Sigmoid colon (tissue), 6 donors: ENCODE measurements at regions not wholly inside any gene's neighbourhood (a gene's known extent, or its start where the extent isn't known, plus 50 kb on each side); places are given as distances from the start of the nearest gene placed in this dataset.

ENCODE experiments used
- DNase-seq: peaks from one replicate; pipeline ENCODE4 v3.0.0-alpha.2; 2019
- H3K27ac ChIP-seq, 4 donors: fragments of 200-600 bp; sonication (generic); one replicate each; pipeline ENCODE4 v1.5.1; 2016 to 2019; ENCODE audit warnings: mild to moderate bottlenecking in 1 of 4
- H3K27me3 ChIP-seq, 3 donors: fragments of 200-600 bp; sonication (generic); one replicate each; pipeline ENCODE4 v1.5.1; 2019; ENCODE audit warnings: mild to moderate bottlenecking in 1 of 3
- H3K36me3 ChIP-seq, 4 donors: fragments of 200-600 bp; sonication (generic); one replicate each; pipeline ENCODE4 v1.5.1; 2016 to 2019
- H3K4me1 ChIP-seq, 4 donors: fragments of 200-600 bp; sonication (generic); one replicate each; pipeline ENCODE4 v1.5.1; 2017 to 2019
- H3K4me3 ChIP-seq, 4 donors: fragments of 200-600 bp; sonication (generic); one replicate each; pipeline ENCODE4 v1.5.1; 2017 to 2019; ENCODE audit warnings: mild to moderate bottlenecking in 2 of 4, moderate library complexity in 1 of 4
- H3K9me3 ChIP-seq, 4 donors: fragments of 200-600 bp in 3 of 4; sonication (generic) in 3 of 4; one replicate each; pipeline versions ENCODE4 v1.5.1 to v1.6.1; 2013 to 2019
- EP300 ChIP-seq, 4 donors: sonication (generic); formaldehyde crosslinking; IDR thresholded peaks; one replicate each; pipeline ENCODE4 v1.6.1; 2017; ENCODE audit warnings: antibody characterized with exemption in 4 of 4
- POLR2A ChIP-seq, 2 donors: fragments of 450-650 bp; IDR thresholded peaks; one replicate each; pipeline ENCODE4 v1.6.1; 2016; ENCODE audit warnings: antibody characterized with exemption in 2 of 2, mild to moderate bottlenecking in 2 of 2, moderate library complexity in 2 of 2
- POLR2AphosphoS5 ChIP-seq, 4 donors: sonication (generic); formaldehyde crosslinking; IDR thresholded peaks; one replicate each; pipeline ENCODE4 v1.6.1; 2017; ENCODE audit warnings: antibody characterized with exemption in 4 of 4
- WGBS, 2 donors: extraction: QIAGEN DNeasy Blood & Tissue Kit; methylation state at CpG; one replicate each; pipeline ENCODE4 v1.1.7; 2013; 5-methylcytosine and 5-hydroxymethylcytosine counted together
- intact Hi-C: fragments of 100-400 bp; cut with DNase I; formaldehyde crosslinking; loops from one replicate; pipeline ENCODE4 v1.15.1; 2023
- TF ChIP-seq, protein P1 (sequence below), 4 experiments: fragments of 450-650 bp in 3 of 4; fragments of 200-600 bp in 1 of 4; IDR thresholded peaks; one replicate each; pipeline ENCODE4 v1.5.1; 2016 to 2019; ENCODE audit warnings: antibody characterized with exemption in 4 of 4, mild to moderate bottlenecking in 3 of 4, moderate library complexity in 2 of 4
- donor health status: healthy with polysubstance abuse.
- donor health status: healthy.

DNA sequence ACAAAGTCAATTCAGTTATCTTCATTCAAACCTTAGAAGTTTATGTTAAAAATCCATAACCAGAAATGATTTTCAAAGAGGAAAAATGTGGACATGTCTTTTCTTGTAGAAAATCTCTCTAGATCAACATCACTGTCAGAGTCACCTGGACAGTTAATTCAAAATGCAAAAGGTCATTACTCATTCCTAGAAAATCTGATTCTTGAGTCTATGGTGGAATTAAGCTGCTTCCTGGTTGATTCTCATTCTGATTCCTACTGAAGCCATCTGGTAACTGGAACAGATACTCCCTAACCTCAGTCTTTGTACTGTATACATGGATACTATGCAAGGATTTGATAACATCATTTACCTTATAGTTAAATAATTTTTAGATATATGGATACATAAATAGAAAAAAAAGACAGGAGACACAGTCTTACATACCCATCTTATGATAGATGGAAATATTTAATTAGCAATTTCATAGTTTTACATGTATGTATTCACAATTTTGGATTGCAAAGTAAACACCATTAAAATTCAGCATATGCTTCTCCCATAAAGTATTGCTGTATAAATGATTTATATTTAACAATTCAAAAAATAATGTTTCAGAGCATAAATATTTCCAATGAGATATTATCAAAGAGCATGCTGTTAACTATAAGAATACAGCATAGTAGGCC is 693.2 kb upstream of the CCDC54 start:
- no peak overlapping the region for H3K4me3 ChIP-seq
- H3K27ac ChIP-seq = no peak overlapping the region
- intact Hi-C loops = no loop called here
- no peak for DNase-seq
- H3K27me3 ChIP-seq = no peaks in the 10 kb centered on the region
- TF ChIP-seq POLR2A (IDR thresholded peaks at IDR 0.05) (no peak), EP300 (IDR thresholded peaks at IDR 0.05) (no peak), POLR2AphosphoS5 (IDR thresholded peaks at IDR 0.05) (no peak)
- TF ChIP-seq, protein P1, sequence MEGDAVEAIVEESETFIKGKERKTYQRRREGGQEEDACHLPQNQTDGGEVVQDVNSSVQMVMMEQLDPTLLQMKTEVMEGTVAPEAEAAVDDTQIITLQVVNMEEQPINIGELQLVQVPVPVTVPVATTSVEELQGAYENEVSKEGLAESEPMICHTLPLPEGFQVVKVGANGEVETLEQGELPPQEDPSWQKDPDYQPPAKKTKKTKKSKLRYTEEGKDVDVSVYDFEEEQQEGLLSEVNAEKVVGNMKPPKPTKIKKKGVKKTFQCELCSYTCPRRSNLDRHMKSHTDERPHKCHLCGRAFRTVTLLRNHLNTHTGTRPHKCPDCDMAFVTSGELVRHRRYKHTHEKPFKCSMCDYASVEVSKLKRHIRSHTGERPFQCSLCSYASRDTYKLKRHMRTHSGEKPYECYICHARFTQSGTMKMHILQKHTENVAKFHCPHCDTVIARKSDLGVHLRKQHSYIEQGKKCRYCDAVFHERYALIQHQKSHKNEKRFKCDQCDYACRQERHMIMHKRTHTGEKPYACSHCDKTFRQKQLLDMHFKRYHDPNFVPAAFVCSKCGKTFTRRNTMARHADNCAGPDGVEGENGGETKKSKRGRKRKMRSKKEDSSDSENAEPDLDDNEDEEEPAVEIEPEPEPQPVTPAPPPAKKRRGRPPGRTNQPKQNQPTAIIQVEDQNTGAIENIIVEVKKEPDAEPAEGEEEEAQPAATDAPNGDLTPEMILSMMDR (IDR thresholded peaks at IDR 0.05) = no peak
- no peaks in the 10 kb centered on the region for H3K36me3 ChIP-seq
- H3K9me3 ChIP-seq = no peaks in the 10 kb centered on the region
- H3K4me1 ChIP-seq = no peaks in the 10 kb centered on the region

DNA sequence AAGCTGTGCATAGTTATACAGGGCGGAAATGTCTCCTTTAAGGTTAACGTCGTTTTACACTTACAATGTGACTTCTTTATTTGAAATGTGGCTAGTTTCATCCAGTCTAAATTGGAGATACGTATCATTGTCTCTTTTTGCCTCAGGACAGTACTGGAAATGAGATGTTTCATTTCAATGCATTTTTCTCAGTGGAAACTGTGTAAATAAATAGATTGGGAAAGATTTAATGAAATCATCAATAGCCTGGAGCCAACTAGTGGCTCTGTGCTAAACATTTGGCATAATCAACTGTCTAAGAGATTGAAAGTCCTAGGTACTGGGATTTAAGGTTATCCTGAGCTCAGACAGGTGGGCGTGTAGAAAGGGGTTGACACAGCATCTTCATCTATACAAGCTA is 691.5 kb upstream of the CCDC54 start:
- H3K27ac ChIP-seq = no peak overlapping the region
- no peak for TF ChIP-seq EP300 (IDR thresholded peaks at IDR 0.05)
- TF ChIP-seq, protein P1 (IDR thresholded peaks at IDR 0.05) = no peak
- TF ChIP-seq POLR2AphosphoS5 (IDR thresholded peaks at IDR 0.05) = no peak
- no peak for TF ChIP-seq POLR2A (IDR thresholded peaks at IDR 0.05)
- H3K27me3 ChIP-seq = no peaks in the 10 kb centered on the region
- no peak overlapping the region for H3K4me3 ChIP-seq
- no peaks in the 10 kb centered on the region for H3K4me1 ChIP-seq
- WGBS, 2 donors = 83 to 86% methylated on average over 5 of the region's 5 CpGs
- no peaks in the 10 kb centered on the region for H3K9me3 ChIP-seq
- intact Hi-C loops = no loop called here
- H3K36me3 ChIP-seq = no peaks in the 10 kb centered on the region
- DNase-seq = no peak

DNA sequence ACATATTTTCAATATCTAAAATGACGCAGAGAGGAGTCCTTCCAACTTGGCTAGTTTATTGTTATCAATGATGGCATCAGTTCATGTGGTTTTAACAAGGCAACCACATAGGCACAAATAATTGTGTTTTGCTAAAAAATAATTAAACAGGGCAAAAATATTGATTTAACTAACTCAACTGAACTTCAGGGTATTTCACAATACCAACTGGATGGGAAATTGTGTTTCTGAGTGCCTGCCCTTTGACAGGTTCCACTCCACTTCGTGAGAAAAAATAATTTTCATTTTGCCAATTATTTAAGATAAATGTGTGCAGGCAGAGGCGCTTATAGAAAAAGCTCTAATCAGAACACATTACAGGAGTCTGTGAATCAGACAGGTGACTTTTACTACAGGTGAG is 689.3 kb upstream of the CCDC54 start:
- no peaks in the 10 kb centered on the region for H3K9me3 ChIP-seq
- no peaks in the 10 kb centered on the region for H3K27me3 ChIP-seq
- no peak overlapping the region for H3K4me3 ChIP-seq
- no peak for DNase-seq
- TF ChIP-seq POLR2AphosphoS5 (IDR thresholded peaks at IDR 0.05) (no peak), POLR2A (IDR thresholded peaks at IDR 0.05) (no peak), EP300 (IDR thresholded peaks at IDR 0.05) (no peak)
- TF ChIP-seq, protein P1 (IDR thresholded peaks at IDR 0.05) = no peak
- intact Hi-C loops = no loop called here
- no peaks in the 10 kb centered on the region for H3K36me3 ChIP-seq
- H3K27ac ChIP-seq = no peak overlapping the region
- H3K4me1 ChIP-seq = no peaks in the 10 kb centered on the region
- WGBS, 2 donors = 72 to 88% methylated on average over 3 of the region's 3 CpGs

DNA sequence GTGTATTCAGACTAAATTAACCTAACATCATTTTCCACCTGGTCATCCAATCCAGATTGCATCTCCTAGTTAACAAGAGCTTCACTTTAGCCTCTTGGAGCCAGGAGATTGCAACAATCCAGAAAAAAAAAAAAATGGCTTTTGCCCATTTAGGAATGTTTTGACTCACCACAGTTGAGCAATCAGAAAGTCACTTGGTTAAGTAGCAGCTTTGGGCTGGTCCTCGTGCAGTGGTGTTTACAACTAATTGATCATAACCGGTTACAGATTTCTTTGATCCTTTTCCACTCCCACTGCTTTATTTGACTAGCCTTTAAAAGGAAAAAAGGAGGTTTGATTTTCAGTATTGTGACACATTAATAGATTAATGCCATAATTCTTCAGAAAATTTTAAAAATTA is 688.8 kb upstream of the CCDC54 start:
- 28 to 62% methylated on average over 2 of the region's 2 CpGs for WGBS, 2 donors
- Histone ChIP-seq H3K27ac (no peak overlapping the region), H3K36me3 (no peaks in the 10 kb centered on the region), H3K9me3 (no peaks in the 10 kb centered on the region), H3K4me1 (no peaks in the 10 kb centered on the region), H3K4me3 (no peak overlapping the region), H3K27me3 (no peaks in the 10 kb centered on the region)
- DNase-seq = peak; percentile 63
- TF ChIP-seq, protein P1 (IDR thresholded peaks at IDR 0.05) = no peak
- TF ChIP-seq POLR2AphosphoS5 (IDR thresholded peaks at IDR 0.05) = peak in 1 of 4 donors; percentile 11
- intact Hi-C loops = no loop called here

DNA sequence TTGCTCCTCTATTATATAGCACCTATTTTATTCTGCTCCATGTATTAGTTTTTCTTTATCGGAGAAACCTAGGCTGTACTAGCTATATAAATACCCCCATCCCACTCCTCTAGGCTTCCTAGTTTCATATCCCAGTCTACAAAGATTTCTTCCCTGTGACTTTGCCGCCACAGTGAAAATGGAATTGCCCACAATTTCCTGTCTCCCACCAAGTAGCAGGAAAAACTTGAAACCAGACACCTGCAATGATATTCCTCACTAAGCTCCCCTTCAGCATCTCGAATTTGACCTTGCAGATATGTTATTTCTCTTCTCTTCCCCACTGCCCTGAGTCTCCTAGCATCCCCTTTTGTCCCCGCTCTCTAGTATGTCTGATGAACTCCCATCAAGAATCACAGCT is 685.8 kb upstream of the CCDC54 start:
- Histone ChIP-seq H3K4me1 (no peaks in the 10 kb centered on the region), H3K4me3 (no peak overlapping the region), H3K9me3 (no peaks in the 10 kb centered on the region), H3K27ac (no peak overlapping the region), H3K36me3 (no peaks in the 10 kb centered on the region), H3K27me3 (no peaks in the 10 kb centered on the region)
- DNase-seq = no peak
- 67 to 74% methylated on average over 4 of the region's 4 CpGs for WGBS, 2 donors
- no peak for TF ChIP-seq POLR2AphosphoS5 (IDR thresholded peaks at IDR 0.05)
- TF ChIP-seq, protein P1 (IDR thresholded peaks at IDR 0.05) = no peak
- TF ChIP-seq POLR2A (IDR thresholded peaks at IDR 0.05) = no peak
- TF ChIP-seq EP300 (IDR thresholded peaks at IDR 0.05) = no peak
- intact Hi-C loops = no loop called here
